SK-N-MC (cell line): ENCODE measurements at regions not wholly inside any gene's neighbourhood (a gene's known extent, or its start where the extent isn't known, plus 50 kb on each side); places are given as distances from the start of the nearest gene placed in this dataset.

Source experiments
- EZH2 ChIP-seq: fragments of 200-600 bp; sonication (generic); IDR thresholded peaks from one replicate; pipeline ENCODE4 v1.6.1; 2017; ENCODE audit warnings: antibody characterized with exemption
- POLR2AphosphoS5 ChIP-seq: IDR thresholded peaks from 2 replicates; pipeline ENCODE4 v1.6.1; 2012; ENCODE audit warnings: mild to moderate bottlenecking, low read depth, low read length, borderline replicate concordance

- TF ChIP-seq POLR2AphosphoS5 (no peak), EZH2 (no peak)
These were observed 232.0 kb downstream of the SOCS6 start for GRCh38 chr18:70520867-70521266.
